Astrocyte of the spinal cord (primary cell): ENCODE measurements at regions not wholly inside any gene's neighbourhood (a gene's known extent, or its start where the extent isn't known, plus 50 kb on each side); places are given as distances from the start of the nearest gene placed in this dataset.

ENCODE experiments used
- DNase-seq: peaks from one replicate; pipeline ENCODE4 v3.0.0; 2011; ENCODE audit warnings: low read depth, low spot score
- H3K4me3 ChIP-seq: 2 replicates; pipeline ENCODE4 v1.5.1; 2011; ENCODE audit warnings: low read depth, mild to moderate bottlenecking, low read length, moderate library complexity
- in situ Hi-C: cut with HindIII; loops from 2 replicates; pipeline ENCODE4 v1.10.0; 2017; ENCODE audit warnings: low sequenced_read_pairs
- TF ChIP-seq, protein P1 (sequence below): IDR thresholded peaks from 2 replicates; pipeline ENCODE4 v1.5.1; 2012; ENCODE audit warnings: low read depth, mild to moderate bottlenecking, low read length, inconsistent platforms

DNA sequence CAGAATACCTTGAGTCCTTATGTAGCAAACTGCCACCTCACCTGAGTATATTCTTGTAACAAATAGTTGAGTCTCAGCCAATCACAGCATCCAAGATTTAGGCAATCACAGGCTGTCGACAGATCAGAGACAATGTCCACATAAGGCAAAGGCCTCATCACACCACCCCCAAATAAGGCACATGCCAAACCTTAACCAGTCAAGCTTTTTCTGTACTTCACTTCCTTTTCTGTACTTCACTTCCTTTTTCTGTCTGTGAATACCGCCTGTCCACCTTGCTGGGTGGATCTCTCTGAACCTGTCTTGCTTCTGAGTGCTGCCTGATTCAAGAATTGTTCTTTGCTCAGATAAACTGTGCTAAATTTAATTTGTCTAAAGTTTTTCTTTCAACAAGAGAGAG lies 210.4 kb upstream of the N4BP1 start:
- no peak overlapping the region for H3K4me3 ChIP-seq
- TF ChIP-seq, protein P1, sequence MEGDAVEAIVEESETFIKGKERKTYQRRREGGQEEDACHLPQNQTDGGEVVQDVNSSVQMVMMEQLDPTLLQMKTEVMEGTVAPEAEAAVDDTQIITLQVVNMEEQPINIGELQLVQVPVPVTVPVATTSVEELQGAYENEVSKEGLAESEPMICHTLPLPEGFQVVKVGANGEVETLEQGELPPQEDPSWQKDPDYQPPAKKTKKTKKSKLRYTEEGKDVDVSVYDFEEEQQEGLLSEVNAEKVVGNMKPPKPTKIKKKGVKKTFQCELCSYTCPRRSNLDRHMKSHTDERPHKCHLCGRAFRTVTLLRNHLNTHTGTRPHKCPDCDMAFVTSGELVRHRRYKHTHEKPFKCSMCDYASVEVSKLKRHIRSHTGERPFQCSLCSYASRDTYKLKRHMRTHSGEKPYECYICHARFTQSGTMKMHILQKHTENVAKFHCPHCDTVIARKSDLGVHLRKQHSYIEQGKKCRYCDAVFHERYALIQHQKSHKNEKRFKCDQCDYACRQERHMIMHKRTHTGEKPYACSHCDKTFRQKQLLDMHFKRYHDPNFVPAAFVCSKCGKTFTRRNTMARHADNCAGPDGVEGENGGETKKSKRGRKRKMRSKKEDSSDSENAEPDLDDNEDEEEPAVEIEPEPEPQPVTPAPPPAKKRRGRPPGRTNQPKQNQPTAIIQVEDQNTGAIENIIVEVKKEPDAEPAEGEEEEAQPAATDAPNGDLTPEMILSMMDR: no peak
- in situ Hi-C loops: no loop called here
- no peak for DNase-seq

GRCh38 chr16:48818257-48818656 lies 208.3 kb upstream of the N4BP1 start:
- no peak overlapping the region for H3K4me3 ChIP-seq
- no peak for DNase-seq
- TF ChIP-seq, protein P1: no peak
- in situ Hi-C loops: no loop called here

GRCh38 chr16:48817032-48817431 lies 207.1 kb upstream of the N4BP1 start:
- no peak overlapping the region for H3K4me3 ChIP-seq
- TF ChIP-seq, protein P1: no peak
- in situ Hi-C loops: no loop called here
- no peak for DNase-seq

- TF ChIP-seq, protein P1: no peak
- DNase-seq: no peak
- in situ Hi-C loops: no loop called here
Observed at GRCh38 chr16:48816393-48816792, 206.4 kb upstream of the N4BP1 start.

DNA sequence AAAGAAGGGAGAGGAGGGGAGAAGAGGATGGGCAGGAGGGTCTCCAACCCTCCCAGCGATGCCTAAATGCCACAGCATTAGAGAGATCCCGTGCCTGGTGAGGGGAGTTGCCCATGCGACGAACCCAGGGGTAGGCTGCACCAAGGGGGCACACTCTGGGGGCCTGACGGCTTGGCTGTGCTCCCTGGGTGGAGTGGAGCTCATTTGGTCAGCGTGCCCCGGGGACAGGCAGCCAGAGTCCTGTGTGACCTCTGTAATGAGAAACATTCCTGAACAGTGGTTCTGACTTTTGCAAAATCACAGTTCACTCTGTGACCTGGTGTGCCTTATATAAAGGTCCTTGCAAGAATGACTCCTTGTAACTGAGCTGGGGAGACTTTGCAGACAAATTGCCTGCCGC lies 205.0 kb upstream of the N4BP1 start:
- in situ Hi-C loops: no loop called here
- TF ChIP-seq, protein P1: no peak
- DNase-seq: no peak
- no peak overlapping the region for H3K4me3 ChIP-seq

More at GRCh38 chr16:48816393-48816792, 206.4 kb upstream of the N4BP1 start:
- H3K4me3 ChIP-seq: no peak overlapping the region

DNA sequence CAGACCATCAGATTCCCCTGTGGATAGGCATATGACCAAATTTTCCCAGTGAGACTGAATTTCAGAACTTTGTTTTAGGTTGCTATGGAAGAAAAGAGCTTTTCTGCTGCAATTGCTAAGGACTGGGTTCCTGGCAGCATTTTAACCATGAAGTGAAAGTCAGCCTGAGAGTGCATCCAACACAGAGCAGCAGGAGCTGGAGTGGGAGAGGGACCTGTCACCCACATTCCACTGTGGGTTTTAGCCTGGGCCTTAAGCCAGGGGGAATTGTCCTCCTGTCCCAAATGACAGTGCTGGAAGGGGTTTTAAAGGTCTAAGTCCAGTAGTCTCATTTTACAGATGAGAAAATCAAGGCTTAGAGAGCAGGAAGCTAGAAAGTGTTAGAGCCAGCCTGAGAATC lies 203.5 kb upstream of the N4BP1 start:
- no peak overlapping the region for H3K4me3 ChIP-seq
- TF ChIP-seq, protein P1: no peak
- DNase-seq: no peak
- in situ Hi-C loops: no loop called here

- TF ChIP-seq, protein P1: no peak
- in situ Hi-C loops: no loop called here
- no peak for DNase-seq
- H3K4me3 ChIP-seq: no peak overlapping the region
Observed at GRCh38 chr16:48812856-48813255, 202.9 kb upstream of the N4BP1 start.
